Right renal cortex interstitium (tissue), 3 donors: ENCODE measurements at regions not wholly inside any gene's neighbourhood (a gene's known extent, or its start where the extent isn't known, plus 50 kb on each side); places are given as distances from the start of the nearest gene placed in this dataset.

Source experiments
- DNase-seq, 3 donors: peaks; one replicate each; pipeline ENCODE4 v3.0.0-alpha.2; 2013; ENCODE audit warnings: low read depth in 3 of 3, low spot score in 2 of 3

- no peak for DNase-seq
Observed at GRCh38 chr12:19970821-19971220, 397.5 kb upstream of the PDE3A start.

GRCh38 chr12:19971361-19972280 is 396.7 kb upstream of the PDE3A start:
- no peak for DNase-seq

GRCh38 chr12:19972325-19973288 is 395.7 kb upstream of the PDE3A start:
- DNase-seq, result no peak

GRCh38 chr12:19978193-19978592 is 390.1 kb upstream of the PDE3A start:
- DNase-seq, result no peak

GRCh38 chr12:19979584-19979983 is 388.8 kb upstream of the PDE3A start:
- no peak for DNase-seq

GRCh38 chr12:19981944-19982343 is 386.4 kb upstream of the PDE3A start:
- no peak for DNase-seq

GRCh38 chr12:19988001-19988400 is 380.3 kb upstream of the PDE3A start:
- no peak for DNase-seq

- no peak for DNase-seq
Observed at GRCh38 chr12:19988459-19988873, 379.9 kb upstream of the PDE3A start.

GRCh38 chr12:19988948-19989347 is 379.4 kb upstream of the PDE3A start:
- DNase-seq, result no peak

GRCh38 chr12:19991146-19991545 is 377.2 kb upstream of the PDE3A start:
- DNase-seq, result no peak

GRCh38 chr12:19992311-19992710 is 376.0 kb upstream of the PDE3A start:
- no peak for DNase-seq

GRCh38 chr12:19994968-19995367 is 373.4 kb upstream of the PDE3A start:
- DNase-seq, result no peak

GRCh38 chr12:19997656-19998400 is 370.5 kb upstream of the PDE3A start:
- no peak for DNase-seq

GRCh38 chr12:19998411-19998810 is 369.9 kb upstream of the PDE3A start:
- DNase-seq, result no peak

- no peak for DNase-seq
Observed at GRCh38 chr12:19998961-19999804, 369.2 kb upstream of the PDE3A start.

- no peak for DNase-seq
Observed at GRCh38 chr12:19999805-20000138, 368.6 kb upstream of the PDE3A start.

- no peak for DNase-seq
Observed at GRCh38 chr12:20000229-20000849, 368.0 kb upstream of the PDE3A start.

GRCh38 chr12:20003252-20003651 is 365.1 kb upstream of the PDE3A start:
- DNase-seq, result no peak

GRCh38 chr12:20004952-20005351 is 363.4 kb upstream of the PDE3A start:
- DNase-seq, result no peak
